Parathyroid adenoma (tissue), 2 donors: ENCODE measurements at regions not wholly inside any gene's neighbourhood (a gene's known extent, or its start where the extent isn't known, plus 50 kb on each side); places are given as distances from the start of the nearest gene placed in this dataset.

Experiments
- H2AFZ ChIP-seq: fragments of 300-600 bp; sonication (generic); one replicate; pipeline ENCODE4 v1.7.0; 2017; ENCODE audit warnings: antibody characterized with exemption, mild to moderate bottlenecking
- H3K27ac ChIP-seq: fragments of 300-600 bp; sonication (generic); one replicate; pipeline ENCODE4 v1.7.0; 2017
- H3K27me3 ChIP-seq: fragments of 300-600 bp; sonication (generic); one replicate; pipeline ENCODE4 v1.7.0; 2017; ENCODE audit warnings: low read length; ENCODE audit not compliant: control insufficient read depth, insufficient read depth
- H3K36me3 ChIP-seq: fragments of 300-600 bp; sonication (generic); one replicate; pipeline ENCODE4 v1.7.0; 2017; ENCODE audit warnings: low read length; ENCODE audit not compliant: control insufficient read depth, insufficient read depth
- H3K4me1 ChIP-seq: fragments of 300-600 bp; sonication (generic); one replicate; pipeline ENCODE4 v1.7.0; 2017; ENCODE audit warnings: control low read depth
- H3K4me2 ChIP-seq: fragments of 300-600 bp; sonication (generic); one replicate; pipeline ENCODE4 v1.7.0; 2017; ENCODE audit warnings: low read length
- H3K4me3 ChIP-seq: fragments of 300-600 bp; sonication (generic); one replicate; pipeline ENCODE4 v1.7.0; 2017; ENCODE audit warnings: low read depth, low read length
- H3K79me2 ChIP-seq: fragments of 300-600 bp; sonication (generic); one replicate; pipeline ENCODE4 v1.7.0; 2017; ENCODE audit warnings: control low read depth
- H3K9ac ChIP-seq: fragments of 300-600 bp; sonication (generic); one replicate; pipeline ENCODE4 v1.7.0; 2017; ENCODE audit warnings: mild to moderate bottlenecking
- H3K9me3 ChIP-seq: fragments of 300-600 bp; sonication (generic); one replicate; pipeline ENCODE4 v1.7.0; 2017; ENCODE audit warnings: low read length; ENCODE audit not compliant: control insufficient read depth
- TF ChIP-seq, protein P1 (sequence below): fragments of 300-600 bp; sonication (generic); IDR thresholded peaks from one replicate; pipeline ENCODE4 v1.7.0; 2017; ENCODE audit warnings: antibody characterized with exemption, mild to moderate bottlenecking
- donor health status: primary hyperparathyroidism.

DNA sequence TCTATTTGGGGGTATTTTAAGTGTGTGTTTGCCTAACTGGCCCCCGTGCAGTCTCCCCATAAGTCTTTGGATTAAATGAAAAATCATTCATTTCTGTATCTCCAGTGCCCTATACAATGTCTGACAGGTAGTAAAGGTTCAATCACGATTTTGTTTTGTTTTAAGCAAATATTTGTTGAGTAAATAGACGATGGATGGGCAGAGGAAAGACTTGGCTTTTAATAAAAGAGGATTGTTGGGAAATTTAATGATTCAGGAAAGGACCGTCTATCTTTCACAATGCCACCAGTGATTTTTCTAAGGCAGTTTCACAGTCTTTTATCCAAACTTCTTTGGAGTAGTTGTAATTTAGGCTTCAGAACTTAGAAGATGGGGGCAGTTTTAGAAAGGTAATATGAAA is 636.6 kb upstream of the GOT2 start:
- Histone ChIP-seq H3K4me3 (no peak overlapping the region), H3K9me3 (no peaks in the 10 kb centered on the region), H3K9ac (no peak overlapping the region), H3K27me3 (no peaks in the 10 kb centered on the region), H3K4me2 (no peak overlapping the region), H3K36me3 (no peaks in the 10 kb centered on the region), H3K27ac (no peak overlapping the region), H3K79me2 (no peaks in the 10 kb centered on the region), H2AFZ (no peak overlapping the region), H3K4me1 (no peaks in the 10 kb centered on the region)
- TF ChIP-seq, protein P1, sequence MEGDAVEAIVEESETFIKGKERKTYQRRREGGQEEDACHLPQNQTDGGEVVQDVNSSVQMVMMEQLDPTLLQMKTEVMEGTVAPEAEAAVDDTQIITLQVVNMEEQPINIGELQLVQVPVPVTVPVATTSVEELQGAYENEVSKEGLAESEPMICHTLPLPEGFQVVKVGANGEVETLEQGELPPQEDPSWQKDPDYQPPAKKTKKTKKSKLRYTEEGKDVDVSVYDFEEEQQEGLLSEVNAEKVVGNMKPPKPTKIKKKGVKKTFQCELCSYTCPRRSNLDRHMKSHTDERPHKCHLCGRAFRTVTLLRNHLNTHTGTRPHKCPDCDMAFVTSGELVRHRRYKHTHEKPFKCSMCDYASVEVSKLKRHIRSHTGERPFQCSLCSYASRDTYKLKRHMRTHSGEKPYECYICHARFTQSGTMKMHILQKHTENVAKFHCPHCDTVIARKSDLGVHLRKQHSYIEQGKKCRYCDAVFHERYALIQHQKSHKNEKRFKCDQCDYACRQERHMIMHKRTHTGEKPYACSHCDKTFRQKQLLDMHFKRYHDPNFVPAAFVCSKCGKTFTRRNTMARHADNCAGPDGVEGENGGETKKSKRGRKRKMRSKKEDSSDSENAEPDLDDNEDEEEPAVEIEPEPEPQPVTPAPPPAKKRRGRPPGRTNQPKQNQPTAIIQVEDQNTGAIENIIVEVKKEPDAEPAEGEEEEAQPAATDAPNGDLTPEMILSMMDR: no peak

DNA sequence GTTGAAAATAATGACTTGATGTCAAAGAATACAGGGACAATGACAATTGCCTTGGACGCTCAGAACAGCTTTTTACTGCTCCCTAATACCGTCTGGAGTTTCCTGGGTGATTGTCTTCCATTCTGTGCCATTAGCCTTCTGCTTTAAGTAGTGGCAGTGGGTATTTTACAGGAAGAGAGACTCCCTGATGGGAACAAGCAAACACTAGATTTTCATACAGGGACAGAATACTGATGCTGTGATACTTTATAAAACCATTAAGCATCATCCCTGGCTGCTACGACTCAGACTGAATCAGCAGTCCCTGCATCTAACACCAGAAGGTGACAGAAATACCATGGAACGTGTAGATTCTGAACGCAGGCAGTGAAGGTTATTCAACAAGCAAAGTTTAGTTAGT is 635.4 kb upstream of the GOT2 start:
- Histone ChIP-seq H3K79me2 (no peaks in the 10 kb centered on the region), H3K36me3 (no peaks in the 10 kb centered on the region), H3K27ac (no peak overlapping the region), H3K4me2 (no peak overlapping the region), H3K4me3 (no peak overlapping the region), H3K27me3 (no peaks in the 10 kb centered on the region), H3K9ac (no peak overlapping the region), H3K9me3 (no peaks in the 10 kb centered on the region), H3K4me1 (no peaks in the 10 kb centered on the region), H2AFZ (no peak overlapping the region)
- TF ChIP-seq, protein P1: no peak

DNA sequence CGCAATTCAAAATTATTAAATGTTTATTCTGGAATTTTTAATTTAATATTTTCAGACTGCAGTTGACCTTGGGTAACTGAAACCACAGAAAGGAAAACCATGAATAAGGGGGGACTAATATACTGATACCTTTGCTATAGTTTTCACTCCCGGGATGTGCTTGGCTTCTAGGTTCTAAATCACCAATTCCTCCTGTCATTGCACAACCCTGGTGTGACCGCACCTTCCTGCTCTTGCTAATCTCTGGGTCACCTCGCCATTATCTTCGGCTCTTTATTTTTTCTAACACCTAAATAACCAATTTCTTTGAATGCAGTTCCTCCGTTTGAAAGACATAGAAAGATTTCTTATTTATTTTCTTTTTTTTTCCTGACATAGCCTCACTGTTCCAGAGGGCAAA is 634.5 kb upstream of the GOT2 start:
- Histone ChIP-seq H3K4me1 (no peaks in the 10 kb centered on the region), H3K27ac (no peak overlapping the region), H3K79me2 (no peaks in the 10 kb centered on the region), H3K4me2 (no peak overlapping the region), H3K36me3 (no peaks in the 10 kb centered on the region), H3K9me3 (no peaks in the 10 kb centered on the region), H3K4me3 (no peak overlapping the region), H3K27me3 (no peaks in the 10 kb centered on the region), H2AFZ (no peak overlapping the region), H3K9ac (no peak overlapping the region)
- TF ChIP-seq, protein P1: no peak

DNA sequence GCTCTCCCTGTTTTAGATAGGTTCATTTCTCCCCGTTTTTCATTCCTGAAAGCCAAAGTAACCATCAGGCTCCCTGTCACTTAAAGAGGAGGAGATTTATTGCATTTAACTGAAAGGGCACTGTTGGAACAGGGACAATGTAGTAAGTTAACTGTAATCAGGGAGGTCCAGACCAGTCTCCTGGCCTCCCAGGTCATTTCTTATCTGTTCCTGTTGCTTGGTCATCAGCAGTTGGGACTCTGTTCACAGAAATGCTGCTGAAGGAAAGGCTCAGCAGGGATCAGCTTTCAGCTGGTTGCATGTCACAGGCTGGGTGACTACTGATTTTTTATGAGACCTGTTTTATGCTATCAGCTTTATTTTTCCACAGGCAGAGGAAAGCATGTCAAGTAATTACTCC is 622.6 kb upstream of the GOT2 start:
- H3K9me3 ChIP-seq: no peaks in the 10 kb centered on the region
- H2AFZ ChIP-seq: no peak overlapping the region
- H3K9ac ChIP-seq: no peak overlapping the region
- H3K4me1 ChIP-seq: no peaks in the 10 kb centered on the region
- H3K4me2 ChIP-seq: no peak overlapping the region
- H3K36me3 ChIP-seq: no peaks in the 10 kb centered on the region
- H3K27ac ChIP-seq: no peak overlapping the region
- TF ChIP-seq, protein P1: no peak
- no peaks in the 10 kb centered on the region for H3K27me3 ChIP-seq
- no peaks in the 10 kb centered on the region for H3K79me2 ChIP-seq
- no peak overlapping the region for H3K4me3 ChIP-seq

DNA sequence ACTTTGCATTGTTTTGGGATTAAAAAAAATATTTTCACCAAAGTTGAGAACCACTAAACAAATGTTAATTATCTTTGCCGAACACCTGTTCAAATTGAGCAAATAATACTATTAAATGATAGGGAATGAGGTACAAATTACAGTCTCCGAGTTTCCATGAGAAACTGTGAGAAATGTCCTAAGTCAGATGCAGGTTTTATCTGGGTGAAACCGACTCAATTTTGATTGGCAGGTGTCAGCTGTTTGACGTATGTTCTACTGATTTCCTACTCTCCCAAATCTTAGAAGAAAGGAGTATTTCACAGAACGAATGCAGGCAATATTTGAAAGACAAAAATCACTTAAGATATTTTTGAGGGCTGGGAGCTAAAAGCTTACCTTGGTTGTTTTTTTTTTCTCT is 622.0 kb upstream of the GOT2 start:
- Histone ChIP-seq H3K27ac (no peak overlapping the region), H3K4me3 (no peak overlapping the region), H3K4me2 (no peak overlapping the region), H2AFZ (no peak overlapping the region), H3K4me1 (no peaks in the 10 kb centered on the region), H3K9me3 (no peaks in the 10 kb centered on the region), H3K27me3 (no peaks in the 10 kb centered on the region), H3K79me2 (no peaks in the 10 kb centered on the region), H3K36me3 (no peaks in the 10 kb centered on the region), H3K9ac (no peak overlapping the region)
- TF ChIP-seq, protein P1: no peak
